Calu3 (cell line): ENCODE measurements at regions not wholly inside any gene's neighbourhood (a gene's known extent, or its start where the extent isn't known, plus 50 kb on each side); places are given as distances from the start of the nearest gene placed in this dataset.

ENCODE experiments used
- BruUV-seq: library from RNA; stranded (reverse); fragments of 400-500 nt; replicated peaks from 2 replicates; lab custom pipeline; 2021; lab: Mats Ljungman, UMichigan
- CTCF ChIA-PET: fragments of 300-600 bp; sonication (Branson Sonifier 250); formaldehyde crosslinking; loops from one replicate; lab custom pipeline; 2022; ENCODE audit warnings: antibody characterized with exemption; lab: Charles Lee
- DNase-seq: peaks from one replicate; pipeline ENCODE4 v3.0.0; 2022
- H3K27ac Mint-ChIP-seq: one replicate; pipeline ENCODE4 v1.8.0; 2022; ENCODE audit warnings: mixed read lengths; ENCODE audit not compliant: unreplicated experiment
- H3K27me3 Mint-ChIP-seq: one replicate; pipeline ENCODE4 v1.8.0; 2022; ENCODE audit warnings: mixed read lengths; ENCODE audit not compliant: unreplicated experiment
- H3K36me3 Mint-ChIP-seq: one replicate; pipeline ENCODE4 v1.8.0; 2022; ENCODE audit warnings: mild to moderate bottlenecking, moderate library complexity, mixed read lengths; ENCODE audit not compliant: insufficient read depth, unreplicated experiment
- H3K4me1 Mint-ChIP-seq: one replicate; pipeline ENCODE4 v1.8.0; 2022; ENCODE audit warnings: mild to moderate bottlenecking, low read depth, mixed read lengths; ENCODE audit not compliant: unreplicated experiment
- H3K4me3 Mint-ChIP-seq: one replicate; pipeline ENCODE4 v1.8.0; 2022; ENCODE audit warnings: mild to moderate bottlenecking, low read depth, moderate library complexity, mixed read lengths; ENCODE audit not compliant: unreplicated experiment
- H3K9me3 Mint-ChIP-seq: one replicate; pipeline ENCODE4 v1.8.0; 2022; ENCODE audit warnings: low read depth, mixed read lengths; ENCODE audit not compliant: unreplicated experiment
- CTCF ChIP-seq: fragments of 200-600 bp; IDR thresholded peaks from one replicate; pipeline ENCODE4 v1.8.0; 2022; ENCODE audit warnings: antibody characterized with exemption; ENCODE audit not compliant: unreplicated experiment
- intact Hi-C: fragments of 100-400 bp; cut with micrococcal nuclease; formaldehyde crosslinking; loops from one replicate; pipeline ENCODE4 v1.10.0; 2022; ENCODE audit not compliant: unreplicated experiment

GRCh38 chr5:159440968-159441367 lies 110.7 kb upstream of the IL12B start:
- BruUV-seq, result no TSS peak
- intact Hi-C loops, result no loop called here
- DNase-seq, result no peak
- Mint-ChIP-seq H3K9me3 (no peaks in the 10 kb centered on the region), H3K27ac (no peak overlapping the region), H3K36me3 (no peaks in the 10 kb centered on the region), H3K27me3 (peaks cover 31% of the 10 kb centered on the region), H3K4me1 (peaks cover 16% of the 10 kb centered on the region), H3K4me3 (no peak overlapping the region)
- TF ChIP-seq CTCF, result no peak
- CTCF ChIA-PET, result interaction anchor here (0.6 to 2.5 kb wide), 7 partner anchors 75 to 581 kb away, joined by 3 to 21 read pairs (median 4); no protein-coding TSS in a partner anchor

GRCh38 chr5:159441441-159441840 lies 111.2 kb upstream of the IL12B start:
- Mint-ChIP-seq H3K4me1 (peaks cover 21% of the 10 kb centered on the region), H3K27ac (no peak overlapping the region), H3K4me3 (no peak overlapping the region), H3K27me3 (peaks cover 27% of the 10 kb centered on the region), H3K9me3 (no peaks in the 10 kb centered on the region), H3K36me3 (no peaks in the 10 kb centered on the region)
- DNase-seq, result peak; percentile 30
- BruUV-seq, result no TSS peak
- intact Hi-C loops, result no loop called here
- no peak for TF ChIP-seq CTCF
- CTCF ChIA-PET, result interaction anchor here (0.6 to 2.5 kb wide), 6 partner anchors 75 to 580 kb away, joined by 3 to 21 read pairs (median 4); no protein-coding TSS in a partner anchor

- no peaks in the 10 kb centered on the region for H3K9me3 Mint-ChIP-seq
- H3K4me3 Mint-ChIP-seq, result no peak overlapping the region
- H3K36me3 Mint-ChIP-seq, result no peaks in the 10 kb centered on the region
- TF ChIP-seq CTCF, result no peak
- BruUV-seq, result no TSS peak
- H3K27ac Mint-ChIP-seq, result no peak overlapping the region
- intact Hi-C loops, result no loop called here
- CTCF ChIA-PET, result interaction anchor here (0.9 to 2.5 kb wide), 5 partner anchors 156 to 579 kb away, joined by 3 to 21 read pairs (median 4); no protein-coding TSS in a partner anchor
- peaks cover 18% of the 10 kb centered on the region for H3K27me3 Mint-ChIP-seq
- peaks cover 21% of the 10 kb centered on the region for H3K4me1 Mint-ChIP-seq
- no peak for DNase-seq
Measured at GRCh38 chr5:159442206-159442850, 112.0 kb upstream of the IL12B start.

GRCh38 chr5:159444441-159445082 lies 114.3 kb upstream of the IL12B start:
- no peak for TF ChIP-seq CTCF
- peaks cover 1% of the 10 kb centered on the region for H3K27me3 Mint-ChIP-seq
- H3K9me3 Mint-ChIP-seq, result no peaks in the 10 kb centered on the region
- H3K4me3 Mint-ChIP-seq, result no peak overlapping the region
- no TSS peak for BruUV-seq
- no peaks in the 10 kb centered on the region for H3K36me3 Mint-ChIP-seq
- CTCF ChIA-PET, result interaction anchor here (0.8 to 2.4 kb wide), 6 partner anchors 10 to 542 kb away, joined by 3 to 12 read pairs (median 4); partner anchors contain the start of gene ADRA1B
- DNase-seq, result peak; percentile 24
- no peak overlapping the region for H3K27ac Mint-ChIP-seq
- intact Hi-C loops, result loop anchor here (1.0 to 2.0 kb wide), 5 partner anchors 138 to 543 kb away; no protein-coding TSS in a partner anchor
- peaks cover 21% of the 10 kb centered on the region for H3K4me1 Mint-ChIP-seq
